GM12865 (cell line): ENCODE measurements at regions not wholly inside any gene's neighbourhood (a gene's known extent, or its start where the extent isn't known, plus 50 kb on each side); places are given as distances from the start of the nearest gene placed in this dataset.
A peak's percentile ranks its signal among the peaks of the same experiment; 100 is the strongest.

Experiments used
- DNase-seq: peaks from one replicate; pipeline ENCODE4 v3.0.0; 2010; ENCODE audit warnings: low read depth
- H3K4me3 ChIP-seq: 2 replicates; pipeline ENCODE4 v1.5.1; 2011; ENCODE audit warnings: mild to moderate bottlenecking, low read depth, low read length, control low read depth
- TF ChIP-seq, protein P1 (sequence below): IDR thresholded peaks from 2 replicates; pipeline ENCODE4 v1.5.1; 2011; ENCODE audit warnings: low read length, control low read depth, low read depth, inconsistent platforms; ENCODE audit not compliant: insufficient read depth; ENCODE audit errors: missing control alignments

DNA sequence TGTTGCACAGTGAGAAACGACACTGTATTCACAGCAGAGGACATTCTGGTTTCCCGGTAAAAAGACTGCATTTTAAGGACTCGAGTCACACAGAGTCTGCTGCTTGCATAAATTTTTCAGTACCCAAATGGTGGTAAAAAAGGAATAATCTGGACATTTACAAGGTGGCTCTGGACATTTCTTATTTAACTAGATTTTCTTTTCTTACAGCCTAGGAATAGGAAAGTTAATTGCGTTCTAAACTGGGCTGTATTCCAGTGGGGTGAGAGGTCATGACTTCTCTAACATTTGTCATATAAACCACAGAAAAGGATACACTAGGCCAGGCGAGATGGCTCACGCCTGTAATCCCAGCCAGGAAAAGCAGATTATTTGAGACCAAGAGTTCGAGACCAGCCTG, 237.5 kb upstream of the KLF6 start:
- no peak for DNase-seq
- H3K4me3 ChIP-seq = no peak overlapping the region
- TF ChIP-seq, protein P1, sequence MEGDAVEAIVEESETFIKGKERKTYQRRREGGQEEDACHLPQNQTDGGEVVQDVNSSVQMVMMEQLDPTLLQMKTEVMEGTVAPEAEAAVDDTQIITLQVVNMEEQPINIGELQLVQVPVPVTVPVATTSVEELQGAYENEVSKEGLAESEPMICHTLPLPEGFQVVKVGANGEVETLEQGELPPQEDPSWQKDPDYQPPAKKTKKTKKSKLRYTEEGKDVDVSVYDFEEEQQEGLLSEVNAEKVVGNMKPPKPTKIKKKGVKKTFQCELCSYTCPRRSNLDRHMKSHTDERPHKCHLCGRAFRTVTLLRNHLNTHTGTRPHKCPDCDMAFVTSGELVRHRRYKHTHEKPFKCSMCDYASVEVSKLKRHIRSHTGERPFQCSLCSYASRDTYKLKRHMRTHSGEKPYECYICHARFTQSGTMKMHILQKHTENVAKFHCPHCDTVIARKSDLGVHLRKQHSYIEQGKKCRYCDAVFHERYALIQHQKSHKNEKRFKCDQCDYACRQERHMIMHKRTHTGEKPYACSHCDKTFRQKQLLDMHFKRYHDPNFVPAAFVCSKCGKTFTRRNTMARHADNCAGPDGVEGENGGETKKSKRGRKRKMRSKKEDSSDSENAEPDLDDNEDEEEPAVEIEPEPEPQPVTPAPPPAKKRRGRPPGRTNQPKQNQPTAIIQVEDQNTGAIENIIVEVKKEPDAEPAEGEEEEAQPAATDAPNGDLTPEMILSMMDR = no peak

DNA sequence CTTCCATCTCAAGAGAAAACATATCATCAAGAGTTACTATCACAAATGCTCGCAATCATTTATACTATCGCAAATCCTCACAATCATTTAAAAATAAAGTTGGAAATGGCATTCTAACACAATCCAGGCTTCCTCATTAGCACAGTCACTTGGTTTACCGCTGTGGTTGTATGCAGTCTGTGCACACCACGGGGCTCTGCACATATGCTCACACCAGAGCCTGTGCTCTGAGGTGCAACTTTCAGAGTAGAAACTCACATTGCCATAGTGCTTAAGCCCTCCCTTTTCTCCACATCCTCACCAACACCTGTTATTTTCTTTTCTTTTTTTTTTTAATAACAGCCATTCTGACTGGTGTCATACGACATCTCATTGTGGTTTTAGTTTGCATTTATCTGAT, 235.6 kb upstream of the KLF6 start:
- no peak overlapping the region for H3K4me3 ChIP-seq
- no peak for DNase-seq
- TF ChIP-seq, protein P1 = no peak

DNA sequence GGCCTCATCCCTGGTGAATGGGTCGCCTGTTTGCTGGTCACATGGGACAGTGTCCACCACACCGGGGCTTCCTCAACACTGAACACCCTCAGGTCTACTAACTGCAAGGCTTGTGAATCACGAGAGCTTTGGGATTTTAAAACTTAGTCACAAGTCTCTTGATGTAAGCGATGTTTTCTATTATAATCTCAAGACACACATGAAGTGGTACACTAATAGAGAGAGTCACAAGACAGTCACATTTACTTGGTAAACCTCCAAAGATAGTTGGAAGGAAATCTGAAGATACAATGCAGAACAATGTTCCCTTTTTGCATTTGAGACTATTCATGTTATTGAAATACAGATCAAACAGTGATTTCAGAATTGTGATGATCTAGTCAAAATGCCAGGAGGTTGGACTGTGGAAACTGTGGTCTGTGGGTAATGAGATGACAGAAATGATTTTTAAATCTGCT, 233.1 kb upstream of the KLF6 start:
- no peak for DNase-seq
- TF ChIP-seq, protein P1 = no peak
- no peak overlapping the region for H3K4me3 ChIP-seq

- TF ChIP-seq, protein P1 = no peak
- no peak for DNase-seq
These were observed 232.3 kb upstream of the KLF6 start for GRCh38 chr10:4017336-4017735.

DNA sequence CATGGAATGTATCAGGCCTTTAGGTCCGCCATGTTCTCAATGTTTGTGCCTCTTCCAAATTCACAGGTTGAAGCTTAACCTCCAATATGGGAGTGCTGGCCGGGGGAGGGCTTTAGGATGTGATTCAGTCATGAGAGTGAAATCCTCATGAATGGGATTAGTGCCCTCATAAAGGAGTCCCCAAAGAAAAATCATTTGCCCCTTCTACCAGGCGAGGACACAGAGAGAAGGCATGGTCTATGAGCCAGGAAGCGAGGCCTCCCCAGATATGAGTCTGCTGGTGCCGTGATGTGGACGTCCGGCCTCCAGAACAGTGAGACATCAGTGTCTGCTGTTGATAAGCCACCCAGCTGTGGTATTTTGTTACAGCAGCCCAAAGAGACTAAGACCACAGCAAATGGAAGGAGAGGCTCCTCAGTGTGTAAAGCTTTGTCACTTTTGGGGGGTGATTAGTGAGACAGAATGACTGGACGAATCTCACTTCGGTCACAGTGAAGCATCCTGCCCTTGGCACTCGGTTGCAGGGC, 231.3 kb upstream of the KLF6 start:
- DNase-seq = no peak
- H3K4me3 ChIP-seq = no peak overlapping the region
- TF ChIP-seq, protein P1 = no peak

More at GRCh38 chr10:4017336-4017735, 232.3 kb upstream of the KLF6 start:
- no peak overlapping the region for H3K4me3 ChIP-seq

DNA sequence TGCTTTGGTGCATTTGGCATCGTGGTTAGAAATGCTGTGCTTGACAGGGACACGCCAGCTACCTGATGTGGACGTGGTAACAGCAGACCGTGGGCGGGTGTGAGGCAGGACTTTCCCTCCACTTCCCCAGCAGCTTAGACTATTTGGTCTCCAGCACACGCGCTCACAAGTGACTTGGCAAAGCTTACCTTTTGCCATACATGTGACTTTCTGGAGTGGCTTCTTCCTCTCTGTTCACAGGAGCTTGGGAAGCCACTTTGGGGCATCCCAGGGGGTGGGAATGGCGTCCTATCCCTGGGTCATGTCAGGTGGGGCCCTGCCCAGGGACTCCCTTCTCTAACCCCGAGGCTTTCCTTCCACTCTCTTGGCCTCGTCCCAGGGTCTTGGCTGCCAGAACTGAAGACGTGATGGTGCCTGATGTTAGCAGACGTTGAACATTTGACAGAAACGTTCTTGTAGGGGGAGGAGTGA, 228.7 kb upstream of the KLF6 start:
- TF ChIP-seq, protein P1 = no peak
- peak; percentile 63 for DNase-seq
- no peak overlapping the region for H3K4me3 ChIP-seq

GRCh38 chr10:4012848-4013247, 227.8 kb upstream of the KLF6 start:
- DNase-seq = no peak
- H3K4me3 ChIP-seq = no peak overlapping the region
- TF ChIP-seq, protein P1 = no peak
